DND-41 (cell line): ENCODE measurements at regions not wholly inside any gene's neighbourhood (a gene's known extent, or its start where the extent isn't known, plus 50 kb on each side); places are given as distances from the start of the nearest gene placed in this dataset.

Experiments
- ATAC-seq: fragments of 200-7000 bp; cut with Tn5 transposase; 3 replicates; pipeline ENCODE4 v1.9.1; 2021; ENCODE audit warnings: low read depth; ENCODE audit not compliant: insufficient read depth
- DNase-seq: peaks from one replicate; pipeline ENCODE4 v3.0.0-alpha.2; 2020
- H2AFZ ChIP-seq: 2 replicates; pipeline ENCODE4 v1.6.0; 2012; ENCODE audit warnings: low read depth, low read length
- H3K27ac ChIP-seq: 2 replicates; pipeline ENCODE4 v1.5.1; 2012; ENCODE audit warnings: low read length, inconsistent platforms
- H3K27me3 ChIP-seq: fragments of 200-600 bp; sonication (generic); 2 replicates; pipeline ENCODE4 v1.6.0; 2012; ENCODE audit warnings: low read length, mild to moderate bottlenecking, inconsistent platforms; ENCODE audit not compliant: insufficient read depth, poor library complexity
- H3K36me3 ChIP-seq: 2 replicates; pipeline ENCODE4 v1.5.1; 2012; ENCODE audit warnings: low read length, inconsistent platforms; ENCODE audit not compliant: insufficient read depth
- H3K4me1 ChIP-seq: 2 replicates; pipeline ENCODE4 v1.5.1; 2012; ENCODE audit warnings: mild to moderate bottlenecking, low read length; ENCODE audit not compliant: insufficient read depth
- H3K4me2 ChIP-seq: 2 replicates; pipeline ENCODE4 v1.6.0; 2012; ENCODE audit warnings: mild to moderate bottlenecking, moderate library complexity, low read length, inconsistent platforms; ENCODE audit not compliant: insufficient read depth
- H3K4me3 ChIP-seq, 2 experiments: fragments of 200-600 bp in 1 of 2; shearing (Covaris generic) in 1 of 2; 2 replicates each; pipeline ENCODE4 v1.5.1; 2012 to 2016; ENCODE audit warnings: inconsistent platforms in 2 of 2, low read length in 2 of 2, mild to moderate bottlenecking in 2 of 2, low read depth in 1 of 2, moderate library complexity in 1 of 2
- H3K79me2 ChIP-seq: 2 replicates; pipeline ENCODE4 v1.6.0; 2012; ENCODE audit warnings: low read length, inconsistent platforms; ENCODE audit not compliant: insufficient read depth
- H3K9ac ChIP-seq: 2 replicates; pipeline ENCODE4 v1.6.0; 2012; ENCODE audit warnings: low read depth, mild to moderate bottlenecking, inconsistent platforms, low read length, moderate library complexity
- H3K9me3 ChIP-seq: 2 replicates; pipeline ENCODE4 v1.5.1; 2012; ENCODE audit warnings: low read length, moderate library complexity, mild to moderate bottlenecking, inconsistent platforms; ENCODE audit not compliant: insufficient read depth, severe bottlenecking
- H4K20me1 ChIP-seq: 2 replicates; pipeline ENCODE4 v1.6.0; 2012; ENCODE audit warnings: low read length; ENCODE audit not compliant: insufficient read depth
- CTCF ChIP-seq: IDR thresholded peaks from 2 replicates; pipeline ENCODE4 v1.5.1; 2012; ENCODE audit warnings: borderline replicate concordance, low read length, moderate library complexity, mild to moderate bottlenecking; ENCODE audit not compliant: poor library complexity, severe bottlenecking; ENCODE audit errors: extremely low read depth
- EZH2 ChIP-seq: IDR thresholded peaks from 3 replicates; pipeline ENCODE4 v1.6.1; 2012; ENCODE audit warnings: borderline replicate concordance, low read depth, mild to moderate bottlenecking, moderate library complexity, low read length, inconsistent platforms; ENCODE audit not compliant: severe bottlenecking

DNA sequence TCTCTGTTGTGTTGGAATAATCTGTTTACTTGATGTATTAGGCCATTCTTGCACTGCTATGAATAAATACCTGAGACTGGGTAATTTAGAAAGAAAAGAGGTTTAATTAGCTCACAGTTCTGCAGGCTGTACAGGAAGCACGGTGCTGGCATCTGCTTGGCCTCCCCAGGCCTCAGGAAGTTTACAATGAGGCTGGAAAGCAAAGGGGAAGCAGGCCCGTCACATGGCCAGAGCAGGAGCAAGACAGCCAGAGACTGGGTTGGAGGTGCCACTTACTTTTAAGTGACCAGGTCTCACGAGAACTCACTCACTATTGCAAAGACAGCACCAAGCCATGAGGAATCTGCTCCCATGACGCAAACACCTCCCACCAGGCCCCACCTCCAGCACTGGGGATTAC, 50.6 kb upstream of the FUCA2 start:
- ATAC-seq (no peak), DNase-seq (no peak)
- Histone ChIP-seq H4K20me1 (no peaks in the 10 kb centered on the region), H3K9me3 (no peaks in the 10 kb centered on the region), H3K79me2 (no peaks in the 10 kb centered on the region), H3K9ac (no peak overlapping the region), H3K4me1 (no peaks in the 10 kb centered on the region), H3K36me3 (no peaks in the 10 kb centered on the region), H3K4me3 (no peak overlapping the region), H3K4me2 (no peak overlapping the region), H2AFZ (no peak overlapping the region), H3K27ac (no peak overlapping the region), H3K27me3 (no peaks in the 10 kb centered on the region)
- TF ChIP-seq CTCF, result no peak
- TF ChIP-seq EZH2, result no peak
